ENCODE measurements at regions not wholly inside any gene's neighbourhood (a gene's known extent, or its start where the extent isn't known, plus 50 kb on each side); places are given as distances from the start of the nearest gene placed in this dataset.

- no peaks in the 10 kb centered on the region for H3K36me3 ChIP-seq (ENCODE audit: control insufficient read depth in 2 of 3, insufficient read depth in 3 of 3, low read length in 3 of 3)
- no peak for TF ChIP-seq CTCF (IDR thresholded peaks at IDR 0.05; ENCODE audit: borderline replicate concordance, extremely low read depth, insufficient read depth)
- H3K4me1 ChIP-seq (ENCODE audit: control insufficient read depth in 2 of 3, insufficient read depth in 2 of 3, low read depth in 1 of 3, low read length in 3 of 3): no peaks in the 10 kb centered on the region
- H3K27me3 ChIP-seq (ENCODE audit: control insufficient read depth, insufficient read depth, low read length): no peaks in the 10 kb centered on the region
- FAIRE-seq: no peak
- H3K4me3 ChIP-seq (ENCODE audit: low read length in 3 of 3): no peak overlapping the region
- H3K9ac ChIP-seq (ENCODE audit: low read length in 3 of 3): no peak overlapping the region
- intact Hi-C loops (cut with DNase I): no loop called here
- H3K9me3 ChIP-seq (ENCODE audit: control insufficient read depth in 2 of 3, insufficient read depth in 1 of 3, low read length in 3 of 3): peaks cover 0 to 5% (median 0%) of the 10 kb centered on the region in 3 donors
- no peak for DNase-seq
- no peak overlapping the region for H3K27ac ChIP-seq (ENCODE audit: low read depth in 2 of 2, low read length in 2 of 2)
These were observed 114.8 kb upstream of the LHX5 start for GRCh38 chr12:113586461-113586860.

GRCh38 chr12:113582521-113583218, 111.0 kb upstream of the LHX5 start:
- no peaks in the 10 kb centered on the region for H3K4me1 ChIP-seq (ENCODE audit: control insufficient read depth in 2 of 3, insufficient read depth in 2 of 3, low read depth in 1 of 3, low read length in 3 of 3)
- no peaks in the 10 kb centered on the region for H3K27me3 ChIP-seq (ENCODE audit: control insufficient read depth, insufficient read depth, low read length)
- peaks cover 0 to 10% (median 0%) of the 10 kb centered on the region in 3 donors for H3K9me3 ChIP-seq (ENCODE audit: control insufficient read depth in 2 of 3, insufficient read depth in 1 of 3, low read length in 3 of 3)
- no peak for TF ChIP-seq CTCF (IDR thresholded peaks at IDR 0.05; ENCODE audit: borderline replicate concordance, extremely low read depth, insufficient read depth)
- peak in 4 of 5 donors; percentile 68 to 81 (median 74) for DNase-seq
- H3K27ac ChIP-seq (ENCODE audit: low read depth in 2 of 2, low read length in 2 of 2): no peak overlapping the region
- H3K36me3 ChIP-seq (ENCODE audit: control insufficient read depth in 2 of 3, insufficient read depth in 3 of 3, low read length in 3 of 3): no peaks in the 10 kb centered on the region
- H3K4me3 ChIP-seq (ENCODE audit: low read length in 3 of 3): no peak overlapping the region
- no peak for FAIRE-seq
- intact Hi-C loops (cut with DNase I): no loop called here
- H3K9ac ChIP-seq (ENCODE audit: low read length in 3 of 3): no peak overlapping the region

- no peak overlapping the region for H3K27ac ChIP-seq (ENCODE audit: low read depth in 2 of 2, low read length in 2 of 2)
- intact Hi-C loops (cut with DNase I): no loop called here
These were observed 109.7 kb upstream of the LHX5 start for GRCh38 chr12:113581342-113581741.

More at GRCh38 chr12:113581342-113581741, 109.7 kb upstream of the LHX5 start:
- TF ChIP-seq CTCF (IDR thresholded peaks at IDR 0.05; ENCODE audit: borderline replicate concordance, extremely low read depth, insufficient read depth): no peak
- FAIRE-seq (no peak), DNase-seq (no peak)
- Histone ChIP-seq H3K4me3 (ENCODE audit: low read length in 3 of 3) (no peak overlapping the region), H3K9ac (ENCODE audit: low read length in 3 of 3) (no peak overlapping the region), H3K9me3 (ENCODE audit: control insufficient read depth in 2 of 3, insufficient read depth in 1 of 3, low read length in 3 of 3) (peaks cover 0 to 10% (median 0%) of the 10 kb centered on the region in 3 donors), H3K27me3 (ENCODE audit: control insufficient read depth, insufficient read depth, low read length) (no peaks in the 10 kb centered on the region), H3K36me3 (ENCODE audit: control insufficient read depth in 2 of 3, insufficient read depth in 3 of 3, low read length in 3 of 3) (no peaks in the 10 kb centered on the region), H3K4me1 (ENCODE audit: control insufficient read depth in 2 of 3, insufficient read depth in 2 of 3, low read depth in 1 of 3, low read length in 3 of 3) (no peaks in the 10 kb centered on the region)

Data from kidney (tissue), 13 donors.